Keratinocyte (primary cell): ENCODE measurements at regions not wholly inside any gene's neighbourhood (a gene's known extent, or its start where the extent isn't known, plus 50 kb on each side); places are given as distances from the start of the nearest gene placed in this dataset.

Experiments
- DNase-seq: peaks from one replicate; pipeline ENCODE4 v3.0.0-alpha.2; 2011; ENCODE audit warnings: low read depth, missing footprints, low spot score
- FAIRE-seq: peaks from 2 replicates; lab custom pipeline; 2011; peaks lifted over from hg19 to GRCh38; lab: Jason Lieb, UNC
- H2AFZ ChIP-seq: 2 replicates; pipeline ENCODE4 v1.6.0; 2012; ENCODE audit warnings: low read length, control low read depth, inconsistent platforms; ENCODE audit not compliant: control insufficient read depth
- H3K27ac ChIP-seq: 2 replicates; pipeline ENCODE4 v1.5.1; 2011; ENCODE audit warnings: low read length; ENCODE audit not compliant: control insufficient read depth, insufficient read depth
- H3K27me3 ChIP-seq: 3 replicates; pipeline ENCODE4 v1.6.0; 2011; ENCODE audit warnings: low read length; ENCODE audit not compliant: control insufficient read depth, insufficient read depth; ENCODE audit errors: extremely low read depth
- H3K36me3 ChIP-seq, 2 experiments: 2 replicates in 1 of 2; 3 replicates in 1 of 2; pipeline ENCODE4 v1.5.1; 2011; ENCODE audit warnings: low read length in 2 of 2, mild to moderate bottlenecking in 1 of 2; ENCODE audit not compliant: control insufficient read depth in 2 of 2, insufficient read depth in 2 of 2; ENCODE audit errors: extremely low read depth in 1 of 2
- H3K4me1 ChIP-seq: 3 replicates; pipeline ENCODE4 v1.5.1; 2011; ENCODE audit warnings: low read length; ENCODE audit not compliant: control insufficient read depth, insufficient read depth; ENCODE audit errors: extremely low read depth
- H3K4me2 ChIP-seq: 3 replicates; pipeline ENCODE4 v1.6.0; 2011; ENCODE audit warnings: low read depth, low read length; ENCODE audit not compliant: control insufficient read depth, insufficient read depth; ENCODE audit errors: extremely low read depth
- H3K4me3 ChIP-seq, 3 experiments: fragments of 200-600 bp in 1 of 3; sonication (generic) in 1 of 3; 2 replicates in 2 of 3; 3 replicates in 1 of 3; pipeline ENCODE4 v1.5.1; 2011 to 2016; ENCODE audit warnings: low read length in 3 of 3, mild to moderate bottlenecking in 3 of 3, control low read depth in 2 of 3, inconsistent platforms in 1 of 3, low read depth in 1 of 3, mixed read lengths in 1 of 3, mixed run types in 1 of 3, moderate library complexity in 1 of 3; ENCODE audit not compliant: control insufficient read depth in 2 of 3, insufficient read depth in 2 of 3; ENCODE audit errors: extremely low read depth in 1 of 3
- H3K79me2 ChIP-seq: 2 replicates; pipeline ENCODE4 v1.6.0; 2012; ENCODE audit warnings: low read length; ENCODE audit not compliant: control insufficient read depth, insufficient read depth
- H3K9ac ChIP-seq: 3 replicates; pipeline ENCODE4 v1.6.0; 2011; ENCODE audit warnings: low read length; ENCODE audit not compliant: control insufficient read depth, insufficient read depth; ENCODE audit errors: extremely low read depth
- H3K9me1 ChIP-seq: 3 replicates; pipeline ENCODE4 v1.6.0; 2011; ENCODE audit warnings: low read length; ENCODE audit not compliant: control insufficient read depth, insufficient read depth; ENCODE audit errors: extremely low read depth
- H3K9me3 ChIP-seq: 2 replicates; pipeline ENCODE4 v1.5.1; 2012; ENCODE audit warnings: low read depth, low read length; ENCODE audit not compliant: control insufficient read depth
- H4K20me1 ChIP-seq: 3 replicates; pipeline ENCODE4 v1.6.0; 2011; ENCODE audit warnings: low read length; ENCODE audit not compliant: control insufficient read depth, insufficient read depth; ENCODE audit errors: extremely low read depth
- CTCF ChIP-seq, 3 experiments: IDR thresholded peaks in 1 of 3; conservative IDR thresholded peaks in 1 of 3; optimal IDR thresholded peaks in 1 of 3; 2 replicates in 2 of 3; 3 replicates in 1 of 3; pipeline versions ENCODE3 to v1.5.1; 2011; ENCODE audit warnings: low read length in 3 of 3, mild to moderate bottlenecking in 3 of 3, moderate library complexity in 2 of 3, control low read depth in 1 of 3, inconsistent platforms in 1 of 3; ENCODE audit not compliant: insufficient read depth in 2 of 3; ENCODE audit errors: extremely low read depth in 1 of 3
- EZH2 ChIP-seq: IDR thresholded peaks from one replicate; pipeline ENCODE4 v1.6.1; 2012; ENCODE audit warnings: inconsistent platforms, mild to moderate bottlenecking, low read length, moderate library complexity
- dilution Hi-C: fragments of 300-500 bp; cut with MboI; formaldehyde crosslinking; loops from one replicate; pipeline ENCODE4 v1.7.0; 2020; ENCODE audit warnings: low sequenced_read_pairs; ENCODE audit not compliant: extremely low pct_ligation_motif_present

- FAIRE-seq (no peak), DNase-seq (no peak)
- Histone ChIP-seq H3K9ac (no peak overlapping the region), H4K20me1 (no peaks in the 10 kb centered on the region), H3K79me2 (no peaks in the 10 kb centered on the region), H3K9me3 (no peaks in the 10 kb centered on the region), H3K4me1 (no peaks in the 10 kb centered on the region), H3K4me2 (no peak overlapping the region), H3K9me1 (no peaks in the 10 kb centered on the region), H3K4me3 (no peak overlapping the region), H3K27me3 (no peaks in the 10 kb centered on the region), H2AFZ (no peak overlapping the region), H3K27ac (no peak overlapping the region), H3K36me3 (no peaks in the 10 kb centered on the region)
- dilution Hi-C loops: no loop called here
- TF ChIP-seq EZH2 (no peak), CTCF (optimal IDR thresholded peaks at IDR 0.05 in 1 of 3, IDR thresholded peaks at IDR 0.05 in 1 of 3, conservative IDR thresholded peaks at IDR 0.05 in 1 of 3; ENCODE audit: extremely low read depth in 1 of 3, insufficient read depth in 2 of 3, low read length in 3 of 3) (no peak)
These were observed 793.7 kb upstream of the PRR20A start for GRCh38 chr13:56347014-56347413.

DNA sequence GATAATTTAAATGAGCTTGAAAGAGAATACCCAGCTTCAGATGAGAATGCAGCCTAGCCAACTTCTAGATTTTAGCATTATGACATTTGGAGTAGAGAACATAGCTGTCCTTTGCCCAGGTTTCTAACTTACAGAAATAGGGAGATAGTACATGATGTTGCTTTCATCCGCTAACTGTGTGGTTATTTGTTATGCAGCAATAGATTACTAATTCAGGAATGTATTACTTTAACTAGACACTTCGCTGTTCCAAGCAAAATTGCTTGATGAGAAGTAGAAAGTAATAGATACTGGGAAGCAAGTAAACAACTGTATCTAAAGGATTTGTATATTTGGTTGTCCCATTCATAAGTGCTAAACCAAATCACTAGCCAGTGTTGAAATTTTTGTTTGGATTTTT, 790.9 kb upstream of the PRR20A start:
- FAIRE-seq: no peak
- Histone ChIP-seq H3K79me2 (no peaks in the 10 kb centered on the region), H3K4me1 (no peaks in the 10 kb centered on the region), H3K9me1 (no peaks in the 10 kb centered on the region), H3K4me2 (no peak overlapping the region), H2AFZ (no peak overlapping the region), H3K27me3 (no peaks in the 10 kb centered on the region), H4K20me1 (no peaks in the 10 kb centered on the region), H3K36me3 (no peaks in the 10 kb centered on the region), H3K9me3 (no peaks in the 10 kb centered on the region), H3K9ac (no peak overlapping the region), H3K27ac (no peak overlapping the region), H3K4me3 (no peak overlapping the region)
- no peak for TF ChIP-seq CTCF (optimal IDR thresholded peaks at IDR 0.05 in 1 of 3, IDR thresholded peaks at IDR 0.05 in 1 of 3, conservative IDR thresholded peaks at IDR 0.05 in 1 of 3; ENCODE audit: extremely low read depth in 1 of 3, insufficient read depth in 2 of 3, low read length in 3 of 3)
- no peak for TF ChIP-seq EZH2
- dilution Hi-C loops: no loop called here
- DNase-seq: no peak
